HCEC 1CT (cell line): ENCODE measurements at regions not wholly inside any gene's neighbourhood (a gene's known extent, or its start where the extent isn't known, plus 50 kb on each side); places are given as distances from the start of the nearest gene placed in this dataset.
"Not testable (repeated sequence)": the region's sequence is repeated elsewhere in the genome, so short reads cannot be mapped to it uniquely, and the experiment has no call there.

Experiments
- DNase-seq: peaks from one replicate; pipeline ENCODE4 v3.0.0-alpha.2; 2017

GRCh38 chr3:73234354-73235014, 173.0 kb downstream of the EBLN2 start:
- no peak for DNase-seq

- DNase-seq, result no peak
Observed at GRCh38 chr3:73235768-73236167, 174.3 kb downstream of the EBLN2 start.

- DNase-seq, result no peak
Observed at GRCh38 chr3:73236867-73237266, 175.4 kb downstream of the EBLN2 start.

- no peak for DNase-seq
Observed at GRCh38 chr3:73243740-73244139, 182.3 kb downstream of the EBLN2 start.

- DNase-seq, result no peak
Observed at GRCh38 chr3:73245459-73245858, 184.0 kb downstream of the EBLN2 start.

GRCh38 chr3:73249047-73249446, 187.6 kb downstream of the EBLN2 start:
- no peak for DNase-seq

GRCh38 chr3:73254062-73254461, 192.6 kb downstream of the EBLN2 start:
- no peak for DNase-seq

- peak; percentile 25 for DNase-seq
Observed at GRCh38 chr3:73255609-73256029, 194.2 kb downstream of the EBLN2 start.

GRCh38 chr3:73257186-73257585, 195.7 kb downstream of the EBLN2 start:
- DNase-seq, result no peak

- no peak for DNase-seq
Observed at GRCh38 chr3:73258057-73258456, 196.6 kb downstream of the EBLN2 start.

- DNase-seq, result no peak
Observed at GRCh38 chr3:73259291-73259690, 197.8 kb downstream of the EBLN2 start.

- no peak for DNase-seq
Observed at GRCh38 chr3:73259856-73260255, 198.4 kb downstream of the EBLN2 start.

- not testable (repeated sequence) for DNase-seq
Observed at GRCh38 chr3:73266558-73266957, 205.1 kb downstream of the EBLN2 start.

- not testable (repeated sequence) for DNase-seq
Observed at GRCh38 chr3:73269126-73269525, 207.7 kb downstream of the EBLN2 start.

GRCh38 chr3:73270839-73271483, 209.5 kb downstream of the EBLN2 start:
- DNase-seq, result no peak

GRCh38 chr3:73273341-73273740, 211.9 kb downstream of the EBLN2 start:
- DNase-seq, result no peak

- DNase-seq, result no peak
Observed at GRCh38 chr3:73280746-73281145, 219.3 kb downstream of the EBLN2 start.

GRCh38 chr3:73284472-73284871, 223.0 kb downstream of the EBLN2 start:
- no peak for DNase-seq

- DNase-seq, result no peak
Observed at GRCh38 chr3:73291541-73291940, 230.1 kb downstream of the EBLN2 start.

- DNase-seq, result no peak
Observed at GRCh38 chr3:73292220-73292619, 230.8 kb downstream of the EBLN2 start.

- no peak for DNase-seq
Observed at GRCh38 chr3:73294537-73294936, 233.1 kb downstream of the EBLN2 start.

- DNase-seq, result no peak
Observed at GRCh38 chr3:73295876-73296635, 234.6 kb downstream of the EBLN2 start.

- no peak for DNase-seq
Observed at GRCh38 chr3:73296859-73297258, 235.4 kb downstream of the EBLN2 start.
